ENCODE measurements at regions not wholly inside any gene's neighbourhood (a gene's known extent, or its start where the extent isn't known, plus 50 kb on each side); places are given as distances from the start of the nearest gene placed in this dataset.

- Histone ChIP-seq H3K27me3 (ENCODE audit: control insufficient read depth, insufficient read depth, low read length) (no peaks in the 10 kb centered on the region), H3K27ac (ENCODE audit: low read depth, low read length) (no peak overlapping the region), H3K36me3 (ENCODE audit: control insufficient read depth, insufficient read depth, low read length) (no peaks in the 10 kb centered on the region), H3K4me3 (ENCODE audit: low read depth, low read length) (no peak overlapping the region), H3K9me3 (ENCODE audit: control insufficient read depth, insufficient read depth, low read length) (no peaks in the 10 kb centered on the region), H3K4me1 (ENCODE audit: control insufficient read depth, insufficient read depth, low read length) (no peaks in the 10 kb centered on the region)
- no CpG with 5 or more reads among the region's 3 CpGs for WGBS (ENCODE audit: insufficient coverage)
- no peak for DNase-seq (ENCODE audit: low read depth in 4 of 6, low spot score in 6 of 6)
These were observed 254.1 kb downstream of the SUCLG1 start for GRCh38 chr2:84204995-84205394.

- H3K4me3 ChIP-seq (ENCODE audit: low read depth, low read length) = no peak overlapping the region
- no peaks in the 10 kb centered on the region for H3K9me3 ChIP-seq (ENCODE audit: control insufficient read depth, insufficient read depth, low read length)
- no peaks in the 10 kb centered on the region for H3K36me3 ChIP-seq (ENCODE audit: control insufficient read depth, insufficient read depth, low read length)
- H3K27me3 ChIP-seq (ENCODE audit: control insufficient read depth, insufficient read depth, low read length) = no peaks in the 10 kb centered on the region
- no peaks in the 10 kb centered on the region for H3K4me1 ChIP-seq (ENCODE audit: control insufficient read depth, insufficient read depth, low read length)
- no peak for DNase-seq (ENCODE audit: low read depth in 4 of 6, low spot score in 6 of 6)
- no peak overlapping the region for H3K27ac ChIP-seq (ENCODE audit: low read depth, low read length)
- no CpG with 5 or more reads among the region's 4 CpGs for WGBS (ENCODE audit: insufficient coverage)
These were observed 256.9 kb downstream of the SUCLG1 start for GRCh38 chr2:84202166-84202565.

- H3K4me3 ChIP-seq (ENCODE audit: low read depth, low read length) = no peak overlapping the region
- no peak for DNase-seq (ENCODE audit: low read depth in 4 of 6, low spot score in 6 of 6)
- 89% methylated on average over 3 of the region's 5 CpGs for WGBS (ENCODE audit: insufficient coverage)
These were observed 257.9 kb downstream of the SUCLG1 start for GRCh38 chr2:84201158-84201557.

GRCh38 chr2:84197901-84198300, 261.2 kb downstream of the SUCLG1 start:
- H3K4me1 ChIP-seq (ENCODE audit: control insufficient read depth, insufficient read depth, low read length) = no peaks in the 10 kb centered on the region
- no peak overlapping the region for H3K27ac ChIP-seq (ENCODE audit: low read depth, low read length)
- H3K9me3 ChIP-seq (ENCODE audit: control insufficient read depth, insufficient read depth, low read length) = no peaks in the 10 kb centered on the region
- no peaks in the 10 kb centered on the region for H3K27me3 ChIP-seq (ENCODE audit: control insufficient read depth, insufficient read depth, low read length)
- H3K36me3 ChIP-seq (ENCODE audit: control insufficient read depth, insufficient read depth, low read length) = no peaks in the 10 kb centered on the region
- DNase-seq (ENCODE audit: low read depth in 4 of 6, low spot score in 6 of 6) = no peak
- H3K4me3 ChIP-seq (ENCODE audit: low read depth, low read length) = no peak overlapping the region
- 100% methylated on average over 1 of the region's 1 CpG for WGBS (ENCODE audit: insufficient coverage)

More at GRCh38 chr2:84201158-84201557, 257.9 kb downstream of the SUCLG1 start:
- Histone ChIP-seq H3K4me1 (ENCODE audit: control insufficient read depth, insufficient read depth, low read length) (no peaks in the 10 kb centered on the region), H3K9me3 (ENCODE audit: control insufficient read depth, insufficient read depth, low read length) (no peaks in the 10 kb centered on the region), H3K36me3 (ENCODE audit: control insufficient read depth, insufficient read depth, low read length) (no peaks in the 10 kb centered on the region), H3K27me3 (ENCODE audit: control insufficient read depth, insufficient read depth, low read length) (no peaks in the 10 kb centered on the region), H3K27ac (ENCODE audit: low read depth, low read length) (no peak overlapping the region)

- peak; percentile 27 to 83 (median 36) for DNase-seq (ENCODE audit: low read depth in 4 of 6, low spot score in 6 of 6)
- H3K4me1 ChIP-seq (ENCODE audit: control insufficient read depth, insufficient read depth, low read length) = no peaks in the 10 kb centered on the region
- no peak overlapping the region for H3K4me3 ChIP-seq (ENCODE audit: low read depth, low read length)
- no peaks in the 10 kb centered on the region for H3K27me3 ChIP-seq (ENCODE audit: control insufficient read depth, insufficient read depth, low read length)
- no peak overlapping the region for H3K27ac ChIP-seq (ENCODE audit: low read depth, low read length)
- H3K36me3 ChIP-seq (ENCODE audit: control insufficient read depth, insufficient read depth, low read length) = no peaks in the 10 kb centered on the region
- no peaks in the 10 kb centered on the region for H3K9me3 ChIP-seq (ENCODE audit: control insufficient read depth, insufficient read depth, low read length)
- 0% methylated on average over 1 of the region's 3 CpGs for WGBS (ENCODE audit: insufficient coverage)
These were observed 264.0 kb downstream of the SUCLG1 start for GRCh38 chr2:84194949-84195644.

- no peak overlapping the region for H3K4me3 ChIP-seq (ENCODE audit: low read depth, low read length)
- H3K4me1 ChIP-seq (ENCODE audit: control insufficient read depth, insufficient read depth, low read length) = no peaks in the 10 kb centered on the region
- no peak for DNase-seq (ENCODE audit: low read depth in 4 of 6, low spot score in 6 of 6)
- WGBS (ENCODE audit: insufficient coverage) = no CpG with 5 or more reads among the region's 2 CpGs
- no peaks in the 10 kb centered on the region for H3K36me3 ChIP-seq (ENCODE audit: control insufficient read depth, insufficient read depth, low read length)
- H3K9me3 ChIP-seq (ENCODE audit: control insufficient read depth, insufficient read depth, low read length) = no peaks in the 10 kb centered on the region
- no peak overlapping the region for H3K27ac ChIP-seq (ENCODE audit: low read depth, low read length)
- no peaks in the 10 kb centered on the region for H3K27me3 ChIP-seq (ENCODE audit: control insufficient read depth, insufficient read depth, low read length)
These were observed 264.9 kb downstream of the SUCLG1 start for GRCh38 chr2:84194181-84194580.

GRCh38 chr2:84187258-84187657, 271.8 kb downstream of the SUCLG1 start:
- no peak overlapping the region for H3K27ac ChIP-seq (ENCODE audit: low read depth, low read length)
- 39% methylated on average over 2 of the region's 3 CpGs for WGBS (ENCODE audit: insufficient coverage)
- H3K4me3 ChIP-seq (ENCODE audit: low read depth, low read length) = no peak overlapping the region
- H3K4me1 ChIP-seq (ENCODE audit: control insufficient read depth, insufficient read depth, low read length) = no peaks in the 10 kb centered on the region
- DNase-seq (ENCODE audit: low read depth in 4 of 6, low spot score in 6 of 6) = no peak
- H3K9me3 ChIP-seq (ENCODE audit: control insufficient read depth, insufficient read depth, low read length) = no peaks in the 10 kb centered on the region
- no peaks in the 10 kb centered on the region for H3K36me3 ChIP-seq (ENCODE audit: control insufficient read depth, insufficient read depth, low read length)
- no peaks in the 10 kb centered on the region for H3K27me3 ChIP-seq (ENCODE audit: control insufficient read depth, insufficient read depth, low read length)

GRCh38 chr2:84181927-84182326, 277.2 kb downstream of the SUCLG1 start:
- no peak overlapping the region for H3K4me3 ChIP-seq (ENCODE audit: low read depth, low read length)
- no peak overlapping the region for H3K27ac ChIP-seq (ENCODE audit: low read depth, low read length)
- no peaks in the 10 kb centered on the region for H3K27me3 ChIP-seq (ENCODE audit: control insufficient read depth, insufficient read depth, low read length)
- H3K36me3 ChIP-seq (ENCODE audit: control insufficient read depth, insufficient read depth, low read length) = no peaks in the 10 kb centered on the region
- DNase-seq (ENCODE audit: low read depth in 4 of 6, low spot score in 6 of 6) = no peak
- 79% methylated on average over 2 of the region's 2 CpGs for WGBS (ENCODE audit: insufficient coverage)
- H3K9me3 ChIP-seq (ENCODE audit: control insufficient read depth, insufficient read depth, low read length) = no peaks in the 10 kb centered on the region
- no peaks in the 10 kb centered on the region for H3K4me1 ChIP-seq (ENCODE audit: control insufficient read depth, insufficient read depth, low read length)

- H3K9me3 ChIP-seq (ENCODE audit: control insufficient read depth, insufficient read depth, low read length) = no peaks in the 10 kb centered on the region
- no peak for DNase-seq (ENCODE audit: low read depth in 4 of 6, low spot score in 6 of 6)
- WGBS (ENCODE audit: insufficient coverage) = 72% methylated on average over 4 of the region's 6 CpGs
- no peaks in the 10 kb centered on the region for H3K4me1 ChIP-seq (ENCODE audit: control insufficient read depth, insufficient read depth, low read length)
- no peaks in the 10 kb centered on the region for H3K36me3 ChIP-seq (ENCODE audit: control insufficient read depth, insufficient read depth, low read length)
- no peak overlapping the region for H3K4me3 ChIP-seq (ENCODE audit: low read depth, low read length)
- H3K27me3 ChIP-seq (ENCODE audit: control insufficient read depth, insufficient read depth, low read length) = no peaks in the 10 kb centered on the region
- H3K27ac ChIP-seq (ENCODE audit: low read depth, low read length) = no peak overlapping the region
These were observed 281.3 kb downstream of the SUCLG1 start for GRCh38 chr2:84177733-84178132.

- Histone ChIP-seq H3K4me1 (ENCODE audit: control insufficient read depth, insufficient read depth, low read length) (no peaks in the 10 kb centered on the region), H3K36me3 (ENCODE audit: control insufficient read depth, insufficient read depth, low read length) (no peaks in the 10 kb centered on the region), H3K27ac (ENCODE audit: low read depth, low read length) (no peak overlapping the region), H3K27me3 (ENCODE audit: control insufficient read depth, insufficient read depth, low read length) (no peaks in the 10 kb centered on the region), H3K4me3 (ENCODE audit: low read depth, low read length) (no peak overlapping the region), H3K9me3 (ENCODE audit: control insufficient read depth, insufficient read depth, low read length) (no peaks in the 10 kb centered on the region)
- DNase-seq (ENCODE audit: low read depth in 4 of 6, low spot score in 6 of 6) = no peak
- 94% methylated on average over 2 of the region's 3 CpGs for WGBS (ENCODE audit: insufficient coverage)
These were observed 283.1 kb downstream of the SUCLG1 start for GRCh38 chr2:84175970-84176369.
